ENCODE measurements at regions not wholly inside any gene's neighbourhood (a gene's known extent, or its start where the extent isn't known, plus 50 kb on each side); places are given as distances from the start of the nearest gene placed in this dataset.

- Mint-ChIP-seq H3K9me3 (peaks cover 20% of the 10 kb centered on the region), H3K36me3 (ENCODE audit: low read depth) (no peaks in the 10 kb centered on the region), H3K27me3 (no peaks in the 10 kb centered on the region), H3K4me1 (no peaks in the 10 kb centered on the region), H3K4me3 (no peak overlapping the region), H3K27ac (no peak overlapping the region)
- ChIA-PET CTCF (no interaction called here), POLR2A (no interaction called here)
- DNase-seq (no peak), ATAC-seq (ENCODE audit: low read depth) (no peak)
- TF ChIP-seq CTCF (IDR thresholded peaks at IDR 0.05) = no peak
- intact Hi-C loops (cut with micrococcal nuclease) = no loop called here
Observed at GRCh38 chr9:108323615-108324014, 532.2 kb downstream of the ACTL7B start.

GRCh38 chr9:108322326-108323098 is 533.3 kb downstream of the ACTL7B start:
- intact Hi-C loops (cut with micrococcal nuclease) = no loop called here
- TF ChIP-seq CTCF (IDR thresholded peaks at IDR 0.05) = no peak
- no peak overlapping the region for H3K4me3 Mint-ChIP-seq
- POLR2A ChIA-PET = no interaction called here
- no peak overlapping the region for H3K27ac Mint-ChIP-seq
- CTCF ChIA-PET = no interaction called here
- no peaks in the 10 kb centered on the region for H3K4me1 Mint-ChIP-seq
- peaks cover 11% of the 10 kb centered on the region for H3K9me3 Mint-ChIP-seq
- DNase-seq = no peak
- H3K27me3 Mint-ChIP-seq = no peaks in the 10 kb centered on the region
- ATAC-seq (ENCODE audit: low read depth) = no peak
- H3K36me3 Mint-ChIP-seq (ENCODE audit: low read depth) = no peaks in the 10 kb centered on the region

DNA sequence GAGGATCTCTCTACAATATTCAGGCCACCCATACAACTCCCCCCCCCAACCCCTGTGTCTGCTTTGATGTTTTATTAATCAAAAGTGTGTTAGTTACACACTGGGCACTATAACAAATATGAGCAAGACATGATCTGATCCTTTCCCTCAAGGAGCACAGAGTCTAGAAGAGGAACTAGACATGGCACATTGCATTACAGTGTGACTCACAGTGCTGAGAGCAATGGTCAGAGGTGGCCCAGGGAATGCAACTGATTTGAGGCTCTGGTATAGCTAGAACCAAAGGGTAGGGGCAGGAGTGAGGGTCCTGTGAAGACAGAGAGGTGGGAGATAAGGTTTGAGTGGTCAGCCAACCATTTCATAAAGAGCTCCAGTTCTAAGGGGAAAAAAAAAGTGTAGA is 539.2 kb downstream of the ACTL7B start:
- intact Hi-C loops (cut with micrococcal nuclease) = no loop called here
- POLR2A ChIA-PET = no interaction called here
- TF ChIP-seq CTCF (IDR thresholded peaks at IDR 0.05) = no peak
- H3K4me3 Mint-ChIP-seq = no peak overlapping the region
- CTCF ChIA-PET = no interaction called here
- H3K27ac Mint-ChIP-seq = no peak overlapping the region
- H3K27me3 Mint-ChIP-seq = no peaks in the 10 kb centered on the region
- H3K4me1 Mint-ChIP-seq = no peaks in the 10 kb centered on the region
- H3K36me3 Mint-ChIP-seq (ENCODE audit: low read depth) = no peaks in the 10 kb centered on the region
- no peak for DNase-seq
- no peak for ATAC-seq (ENCODE audit: low read depth)
- no peaks in the 10 kb centered on the region for H3K9me3 Mint-ChIP-seq

GRCh38 chr9:108316066-108316465 is 539.7 kb downstream of the ACTL7B start:
- DNase-seq = no peak
- Mint-ChIP-seq H3K4me3 (no peak overlapping the region), H3K4me1 (no peaks in the 10 kb centered on the region), H3K9me3 (no peaks in the 10 kb centered on the region), H3K27ac (no peak overlapping the region), H3K36me3 (ENCODE audit: low read depth) (no peaks in the 10 kb centered on the region), H3K27me3 (no peaks in the 10 kb centered on the region)
- CTCF ChIA-PET = no interaction called here
- no peak for ATAC-seq (ENCODE audit: low read depth)
- POLR2A ChIA-PET = no interaction called here
- intact Hi-C loops (cut with micrococcal nuclease) = no loop called here
- TF ChIP-seq CTCF (IDR thresholded peaks at IDR 0.05) = no peak

GRCh38 chr9:108311745-108312144 is 544.0 kb downstream of the ACTL7B start:
- peaks cover 2% of the 10 kb centered on the region for H3K9me3 Mint-ChIP-seq
- no peaks in the 10 kb centered on the region for H3K36me3 Mint-ChIP-seq (ENCODE audit: low read depth)
- ChIA-PET CTCF (no interaction called here), POLR2A (no interaction called here)
- intact Hi-C loops (cut with micrococcal nuclease) = no loop called here
- no peak for TF ChIP-seq CTCF (IDR thresholded peaks at IDR 0.05)
- no peaks in the 10 kb centered on the region for H3K27me3 Mint-ChIP-seq
- H3K4me3 Mint-ChIP-seq = no peak overlapping the region
- no peak for ATAC-seq (ENCODE audit: low read depth)
- H3K27ac Mint-ChIP-seq = no peak overlapping the region
- no peaks in the 10 kb centered on the region for H3K4me1 Mint-ChIP-seq
- no peak for DNase-seq
